Rectal smooth muscle tissue (tissue), 1 donor: ENCODE measurements at regions not wholly inside any gene's neighbourhood (a gene's known extent, or its start where the extent isn't known, plus 50 kb on each side); places are given as distances from the start of the nearest gene placed in this dataset.

Source experiments
- H3K27ac ChIP-seq: one replicate; pipeline ENCODE4 v1.7.0; 2013; ENCODE audit warnings: low read depth, low read length, inconsistent platforms
- H3K27me3 ChIP-seq: one replicate; pipeline ENCODE4 v1.7.0; 2013; ENCODE audit warnings: low read length; ENCODE audit not compliant: control insufficient read depth, insufficient read depth
- H3K36me3 ChIP-seq: one replicate; pipeline ENCODE4 v1.7.0; 2013; ENCODE audit warnings: low read length; ENCODE audit not compliant: control insufficient read depth, insufficient read depth
- H3K4me1 ChIP-seq: one replicate; pipeline ENCODE4 v1.7.0; 2013; ENCODE audit warnings: low read length; ENCODE audit not compliant: control insufficient read depth, insufficient read depth
- H3K4me3 ChIP-seq: one replicate; pipeline ENCODE4 v1.7.0; 2013; ENCODE audit warnings: low read length
- H3K9ac ChIP-seq: one replicate; pipeline ENCODE4 v1.7.0; 2013; ENCODE audit warnings: low read length

GRCh38 chr7:51366930-51367613 is 50.5 kb upstream of the COBL start:
- Histone ChIP-seq H3K36me3 (no peaks in the 10 kb centered on the region), H3K4me1 (no peaks in the 10 kb centered on the region), H3K27ac (no peak overlapping the region), H3K27me3 (no peaks in the 10 kb centered on the region), H3K4me3 (no peak overlapping the region), H3K9ac (no peak overlapping the region)
